ENCODE measurements at regions not wholly inside any gene's neighbourhood (a gene's known extent, or its start where the extent isn't known, plus 50 kb on each side); places are given as distances from the start of the nearest gene placed in this dataset.

- TF ChIP-seq POLR2AphosphoS5 (IDR thresholded peaks at IDR 0.05; ENCODE audit: insufficient read depth, low read depth, low read length) (no peak), EZH2 (IDR thresholded peaks at IDR 0.05; ENCODE audit: borderline replicate concordance, low read depth, low read length, severe bottlenecking) (no peak), POLR2A (IDR thresholded peaks at IDR 0.05; ENCODE audit: low read depth, low read length) (no peak)
- TF ChIP-seq, protein P1, sequence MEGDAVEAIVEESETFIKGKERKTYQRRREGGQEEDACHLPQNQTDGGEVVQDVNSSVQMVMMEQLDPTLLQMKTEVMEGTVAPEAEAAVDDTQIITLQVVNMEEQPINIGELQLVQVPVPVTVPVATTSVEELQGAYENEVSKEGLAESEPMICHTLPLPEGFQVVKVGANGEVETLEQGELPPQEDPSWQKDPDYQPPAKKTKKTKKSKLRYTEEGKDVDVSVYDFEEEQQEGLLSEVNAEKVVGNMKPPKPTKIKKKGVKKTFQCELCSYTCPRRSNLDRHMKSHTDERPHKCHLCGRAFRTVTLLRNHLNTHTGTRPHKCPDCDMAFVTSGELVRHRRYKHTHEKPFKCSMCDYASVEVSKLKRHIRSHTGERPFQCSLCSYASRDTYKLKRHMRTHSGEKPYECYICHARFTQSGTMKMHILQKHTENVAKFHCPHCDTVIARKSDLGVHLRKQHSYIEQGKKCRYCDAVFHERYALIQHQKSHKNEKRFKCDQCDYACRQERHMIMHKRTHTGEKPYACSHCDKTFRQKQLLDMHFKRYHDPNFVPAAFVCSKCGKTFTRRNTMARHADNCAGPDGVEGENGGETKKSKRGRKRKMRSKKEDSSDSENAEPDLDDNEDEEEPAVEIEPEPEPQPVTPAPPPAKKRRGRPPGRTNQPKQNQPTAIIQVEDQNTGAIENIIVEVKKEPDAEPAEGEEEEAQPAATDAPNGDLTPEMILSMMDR (IDR thresholded peaks at IDR 0.05; ENCODE audit: extremely low read depth in 1 of 2, insufficient read depth in 1 of 2, low read depth in 1 of 2, low read length in 2 of 2) = no peak
- TF ChIP-seq, protein P2, sequence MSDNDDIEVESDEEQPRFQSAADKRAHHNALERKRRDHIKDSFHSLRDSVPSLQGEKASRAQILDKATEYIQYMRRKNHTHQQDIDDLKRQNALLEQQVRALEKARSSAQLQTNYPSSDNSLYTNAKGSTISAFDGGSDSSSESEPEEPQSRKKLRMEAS (IDR thresholded peaks at IDR 0.05; ENCODE audit: insufficient read depth, insufficient read length) = no peak
These were observed 504.2 kb upstream of the ID4 start for GRCh38 chr6:19332806-19333460.

Data from endothelial cell of umbilical vein (primary cell).